Calu3 (cell line): ENCODE measurements at regions not wholly inside any gene's neighbourhood (a gene's known extent, or its start where the extent isn't known, plus 50 kb on each side); places are given as distances from the start of the nearest gene placed in this dataset.

Source experiments
- BruUV-seq: library from RNA; stranded (reverse); fragments of 400-500 nt; replicated peaks from 2 replicates; lab custom pipeline; 2021; lab: Mats Ljungman, UMichigan
- CTCF ChIA-PET: fragments of 300-600 bp; sonication (Branson Sonifier 250); formaldehyde crosslinking; loops from one replicate; lab custom pipeline; 2022; ENCODE audit warnings: antibody characterized with exemption; lab: Charles Lee
- DNase-seq: peaks from one replicate; pipeline ENCODE4 v3.0.0; 2022
- H3K27ac Mint-ChIP-seq: one replicate; pipeline ENCODE4 v1.8.0; 2022; ENCODE audit warnings: mixed read lengths; ENCODE audit not compliant: unreplicated experiment
- H3K27me3 Mint-ChIP-seq: one replicate; pipeline ENCODE4 v1.8.0; 2022; ENCODE audit warnings: mixed read lengths; ENCODE audit not compliant: unreplicated experiment
- H3K36me3 Mint-ChIP-seq: one replicate; pipeline ENCODE4 v1.8.0; 2022; ENCODE audit warnings: mild to moderate bottlenecking, moderate library complexity, mixed read lengths; ENCODE audit not compliant: insufficient read depth, unreplicated experiment
- H3K4me1 Mint-ChIP-seq: one replicate; pipeline ENCODE4 v1.8.0; 2022; ENCODE audit warnings: mild to moderate bottlenecking, low read depth, mixed read lengths; ENCODE audit not compliant: unreplicated experiment
- H3K4me3 Mint-ChIP-seq: one replicate; pipeline ENCODE4 v1.8.0; 2022; ENCODE audit warnings: mild to moderate bottlenecking, low read depth, moderate library complexity, mixed read lengths; ENCODE audit not compliant: unreplicated experiment
- H3K9me3 Mint-ChIP-seq: one replicate; pipeline ENCODE4 v1.8.0; 2022; ENCODE audit warnings: low read depth, mixed read lengths; ENCODE audit not compliant: unreplicated experiment
- CTCF ChIP-seq: fragments of 200-600 bp; IDR thresholded peaks from one replicate; pipeline ENCODE4 v1.8.0; 2022; ENCODE audit warnings: antibody characterized with exemption; ENCODE audit not compliant: unreplicated experiment
- intact Hi-C: fragments of 100-400 bp; cut with micrococcal nuclease; formaldehyde crosslinking; loops from one replicate; pipeline ENCODE4 v1.10.0; 2022; ENCODE audit not compliant: unreplicated experiment

GRCh38 chrX:34790026-34790425 lies 132.9 kb upstream of the TMEM47 start:
- Mint-ChIP-seq H3K36me3 (no peaks in the 10 kb centered on the region), H3K9me3 (no peaks in the 10 kb centered on the region), H3K4me3 (no peak overlapping the region), H3K27ac (no peak overlapping the region), H3K27me3 (no peaks in the 10 kb centered on the region), H3K4me1 (no peaks in the 10 kb centered on the region)
- intact Hi-C loops: no loop called here
- TF ChIP-seq CTCF: no peak
- no peak for DNase-seq
- CTCF ChIA-PET: interaction anchor here (1.0 kb wide), 1 partner anchor 8 kb away, joined by 4 read pairs; no protein-coding TSS in a partner anchor
- no TSS peak for BruUV-seq

GRCh38 chrX:34805951-34806350 lies 136.6 kb upstream of the FAM47B start:
- H3K36me3 Mint-ChIP-seq: no peaks in the 10 kb centered on the region
- DNase-seq: no peak
- H3K9me3 Mint-ChIP-seq: no peaks in the 10 kb centered on the region
- no TSS peak for BruUV-seq
- no peaks in the 10 kb centered on the region for H3K27me3 Mint-ChIP-seq
- H3K4me3 Mint-ChIP-seq: no peak overlapping the region
- intact Hi-C loops: no loop called here
- no peak for TF ChIP-seq CTCF
- CTCF ChIA-PET: no interaction called here
- no peak overlapping the region for H3K27ac Mint-ChIP-seq
- H3K4me1 Mint-ChIP-seq: peaks cover 11% of the 10 kb centered on the region

GRCh38 chrX:34809096-34809495 lies 133.5 kb upstream of the FAM47B start:
- H3K36me3 Mint-ChIP-seq: no peaks in the 10 kb centered on the region
- CTCF ChIA-PET: no interaction called here
- peaks cover 14% of the 10 kb centered on the region for H3K4me1 Mint-ChIP-seq
- BruUV-seq: no TSS peak
- intact Hi-C loops: no loop called here
- no peaks in the 10 kb centered on the region for H3K27me3 Mint-ChIP-seq
- H3K27ac Mint-ChIP-seq: no peak overlapping the region
- DNase-seq: no peak
- no peak for TF ChIP-seq CTCF
- no peaks in the 10 kb centered on the region for H3K9me3 Mint-ChIP-seq
- H3K4me3 Mint-ChIP-seq: no peak overlapping the region

DNA sequence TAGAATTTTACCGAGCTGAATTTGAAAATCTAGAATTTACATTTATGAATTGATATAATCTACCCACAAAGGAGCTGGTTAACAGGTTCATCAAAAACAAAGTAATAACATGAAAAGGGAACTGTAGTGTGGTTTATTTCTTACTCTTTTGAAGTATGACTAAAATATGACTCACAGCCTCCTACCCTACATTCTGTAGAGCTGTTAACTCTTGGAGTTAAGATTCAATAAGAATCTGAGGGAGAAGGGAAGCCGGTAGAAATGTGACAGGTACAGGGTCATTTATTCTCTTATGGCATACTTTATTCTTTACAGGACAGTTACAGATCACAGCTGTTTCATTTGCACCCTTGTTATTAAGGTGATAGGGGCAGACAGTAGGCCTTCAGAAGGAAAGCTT lies 132.2 kb upstream of the FAM47B start:
- H3K36me3 Mint-ChIP-seq: no peaks in the 10 kb centered on the region
- no peak overlapping the region for H3K27ac Mint-ChIP-seq
- no peaks in the 10 kb centered on the region for H3K9me3 Mint-ChIP-seq
- no peak for TF ChIP-seq CTCF
- no TSS peak for BruUV-seq
- intact Hi-C loops: no loop called here
- no peaks in the 10 kb centered on the region for H3K27me3 Mint-ChIP-seq
- H3K4me1 Mint-ChIP-seq: peaks cover 14% of the 10 kb centered on the region
- H3K4me3 Mint-ChIP-seq: no peak overlapping the region
- no peak for DNase-seq
- CTCF ChIA-PET: no interaction called here
